H1 (cell line): ENCODE measurements at regions not wholly inside any gene's neighbourhood (a gene's known extent, or its start where the extent isn't known, plus 50 kb on each side); places are given as distances from the start of the nearest gene placed in this dataset.

Experiments used
- BACH1 ChIP-seq: IDR thresholded peaks from 2 replicates; pipeline ENCODE4 v1.6.1; 2012; ENCODE audit warnings: low read length, improper control_type of control experiment
- MAFK ChIP-seq: IDR thresholded peaks from 2 replicates; pipeline ENCODE4 v1.6.1; 2012; ENCODE audit warnings: low read depth, mild to moderate bottlenecking, improper control_type of control experiment, low read length
- RXRA ChIP-seq: IDR thresholded peaks from 2 replicates; pipeline ENCODE4 v1.6.1; 2011; ENCODE audit warnings: low read depth, mild to moderate bottlenecking, low read length, moderate library complexity; ENCODE audit not compliant: insufficient read depth
- SIRT6 ChIP-seq: IDR thresholded peaks from one replicate; pipeline ENCODE4 v1.7.1; 2012; ENCODE audit warnings: low read length, inconsistent platforms
- SP2 ChIP-seq: IDR thresholded peaks from 2 replicates; pipeline ENCODE4 v1.6.1; 2012; ENCODE audit warnings: mild to moderate bottlenecking, low read length, inconsistent platforms
- TEAD4 ChIP-seq: IDR thresholded peaks from 2 replicates; pipeline ENCODE4 v1.6.1; 2012; ENCODE audit warnings: low read depth, low read length, inconsistent platforms, mixed read lengths

- TF ChIP-seq TEAD4 (no peak), BACH1 (no peak), SIRT6 (no peak), MAFK (no peak), SP2 (no peak), RXRA (no peak)
Measured at GRCh38 chr16:6633456-6633855, 699.2 kb upstream of the RBFOX1 start (continued).
